ENCODE measurements at regions not wholly inside any gene's neighbourhood (a gene's known extent, or its start where the extent isn't known, plus 50 kb on each side); places are given as distances from the start of the nearest gene placed in this dataset.

- TF ChIP-seq, protein P1, sequence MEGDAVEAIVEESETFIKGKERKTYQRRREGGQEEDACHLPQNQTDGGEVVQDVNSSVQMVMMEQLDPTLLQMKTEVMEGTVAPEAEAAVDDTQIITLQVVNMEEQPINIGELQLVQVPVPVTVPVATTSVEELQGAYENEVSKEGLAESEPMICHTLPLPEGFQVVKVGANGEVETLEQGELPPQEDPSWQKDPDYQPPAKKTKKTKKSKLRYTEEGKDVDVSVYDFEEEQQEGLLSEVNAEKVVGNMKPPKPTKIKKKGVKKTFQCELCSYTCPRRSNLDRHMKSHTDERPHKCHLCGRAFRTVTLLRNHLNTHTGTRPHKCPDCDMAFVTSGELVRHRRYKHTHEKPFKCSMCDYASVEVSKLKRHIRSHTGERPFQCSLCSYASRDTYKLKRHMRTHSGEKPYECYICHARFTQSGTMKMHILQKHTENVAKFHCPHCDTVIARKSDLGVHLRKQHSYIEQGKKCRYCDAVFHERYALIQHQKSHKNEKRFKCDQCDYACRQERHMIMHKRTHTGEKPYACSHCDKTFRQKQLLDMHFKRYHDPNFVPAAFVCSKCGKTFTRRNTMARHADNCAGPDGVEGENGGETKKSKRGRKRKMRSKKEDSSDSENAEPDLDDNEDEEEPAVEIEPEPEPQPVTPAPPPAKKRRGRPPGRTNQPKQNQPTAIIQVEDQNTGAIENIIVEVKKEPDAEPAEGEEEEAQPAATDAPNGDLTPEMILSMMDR (IDR thresholded peaks at IDR 0.05) = no peak
- no peak for TF ChIP-seq EP300 (IDR thresholded peaks at IDR 0.05)
- no peak for TF ChIP-seq POLR2AphosphoS5 (IDR thresholded peaks at IDR 0.05)
Measured at GRCh38 chr2:175317751-175318150, 136.2 kb upstream of the ATP5MC3 start.
